Loucy (cell line): ENCODE measurements at regions not wholly inside any gene's neighbourhood (a gene's known extent, or its start where the extent isn't known, plus 50 kb on each side); places are given as distances from the start of the nearest gene placed in this dataset.

Experiments used
- H2AFZ ChIP-seq: fragments of 200-600 bp; sonication (generic); 2 replicates; pipeline ENCODE4 v1.6.0; 2016; ENCODE audit warnings: antibody characterized with exemption, mild to moderate bottlenecking, low read length, moderate library complexity
- H3F3A ChIP-seq: fragments of 200-600 bp; 2 replicates; pipeline ENCODE4 v1.6.0; 2016; ENCODE audit warnings: antibody characterized with exemption, low read depth, mild to moderate bottlenecking
- H3K27me3 ChIP-seq: fragments of 200-600 bp; sonication (generic); 2 replicates; pipeline ENCODE4 v1.6.1; 2014; ENCODE audit warnings: low read length, mild to moderate bottlenecking; ENCODE audit not compliant: insufficient read depth, poor library complexity, severe bottlenecking
- H3K36me3 ChIP-seq: fragments of 200-600 bp; sonication (generic); 2 replicates; pipeline ENCODE4 v1.6.1; 2016; ENCODE audit warnings: low read length; ENCODE audit not compliant: insufficient read depth
- H3K4me1 ChIP-seq: fragments of 200-600 bp; sonication (generic); 2 replicates; pipeline ENCODE4 v1.5.1; 2014; ENCODE audit warnings: low read length, mild to moderate bottlenecking; ENCODE audit not compliant: insufficient read depth, poor library complexity, severe bottlenecking
- H3K4me2 ChIP-seq: fragments of 200-600 bp; sonication (generic); 2 replicates; pipeline ENCODE4 v1.6.0; 2014; ENCODE audit warnings: antibody characterized with exemption, low read length, low read depth, mild to moderate bottlenecking; ENCODE audit not compliant: poor library complexity, severe bottlenecking
- H3K4me3 ChIP-seq: fragments of 200-600 bp; sonication (generic); 2 replicates; pipeline ENCODE4 v1.5.1; 2014; ENCODE audit warnings: low read length, mild to moderate bottlenecking, mixed read lengths; ENCODE audit not compliant: poor library complexity, severe bottlenecking
- H3K79me2 ChIP-seq: fragments of 200-600 bp; sonication (generic); 2 replicates; pipeline ENCODE4 v1.6.1; 2014; ENCODE audit warnings: low read length; ENCODE audit not compliant: insufficient read depth
- H3K9ac ChIP-seq: fragments of 200-600 bp; sonication (generic); 2 replicates; pipeline ENCODE4 v1.6.0; 2014; ENCODE audit warnings: mild to moderate bottlenecking, low read depth, low read length, moderate library complexity; ENCODE audit not compliant: poor library complexity, severe bottlenecking
- H3K9me2 ChIP-seq: fragments of 200-600 bp; sonication (generic); replicated peaks from 2 replicates; pipeline ENCODE4 v1.6.1; 2016; ENCODE audit warnings: low read depth, low read length, mixed read lengths
- H3K9me3 ChIP-seq: fragments of 200-600 bp; sonication (generic); 2 replicates; pipeline ENCODE4 v1.6.1; 2014; ENCODE audit warnings: mild to moderate bottlenecking, antibody characterized with exemption, low read length, low read depth; ENCODE audit not compliant: insufficient read depth
- H4K20me1 ChIP-seq: fragments of 200-600 bp; sonication (generic); 2 replicates; pipeline ENCODE4 v1.6.0; 2014; ENCODE audit warnings: antibody characterized with exemption, low read length, mild to moderate bottlenecking; ENCODE audit not compliant: insufficient read depth, poor library complexity, severe bottlenecking
- EZH2phosphoT487 ChIP-seq: fragments of 200-600 bp; IDR thresholded peaks from 2 replicates; pipeline ENCODE4 v1.6.1; 2018; ENCODE audit warnings: antibody characterized with exemption, mild to moderate bottlenecking, moderate library complexity, borderline replicate concordance
- TF ChIP-seq, protein P1 (sequence below): fragments of 200-600 bp; sonication (generic); conservative IDR thresholded peaks from 2 replicates; pipeline ENCODE4 v1.5.1; 2014; ENCODE audit warnings: mild to moderate bottlenecking, antibody characterized with exemption, low read length

GRCh38 chr3:34301313-34301712 lies 502.9 kb downstream of the PDCD6IP start:
- Histone ChIP-seq H2AFZ (no peak overlapping the region), H3K4me1 (no peaks in the 10 kb centered on the region), H3K9me2 (no peaks in the 10 kb centered on the region), H3F3A (no peaks in the 10 kb centered on the region), H3K9ac (no peak overlapping the region), H3K79me2 (no peaks in the 10 kb centered on the region), H3K27me3 (no peaks in the 10 kb centered on the region), H3K9me3 (no peaks in the 10 kb centered on the region), H3K36me3 (no peaks in the 10 kb centered on the region), H3K4me3 (no peak overlapping the region), H4K20me1 (no peaks in the 10 kb centered on the region), H3K4me2 (no peak overlapping the region)
- TF ChIP-seq, protein P1, sequence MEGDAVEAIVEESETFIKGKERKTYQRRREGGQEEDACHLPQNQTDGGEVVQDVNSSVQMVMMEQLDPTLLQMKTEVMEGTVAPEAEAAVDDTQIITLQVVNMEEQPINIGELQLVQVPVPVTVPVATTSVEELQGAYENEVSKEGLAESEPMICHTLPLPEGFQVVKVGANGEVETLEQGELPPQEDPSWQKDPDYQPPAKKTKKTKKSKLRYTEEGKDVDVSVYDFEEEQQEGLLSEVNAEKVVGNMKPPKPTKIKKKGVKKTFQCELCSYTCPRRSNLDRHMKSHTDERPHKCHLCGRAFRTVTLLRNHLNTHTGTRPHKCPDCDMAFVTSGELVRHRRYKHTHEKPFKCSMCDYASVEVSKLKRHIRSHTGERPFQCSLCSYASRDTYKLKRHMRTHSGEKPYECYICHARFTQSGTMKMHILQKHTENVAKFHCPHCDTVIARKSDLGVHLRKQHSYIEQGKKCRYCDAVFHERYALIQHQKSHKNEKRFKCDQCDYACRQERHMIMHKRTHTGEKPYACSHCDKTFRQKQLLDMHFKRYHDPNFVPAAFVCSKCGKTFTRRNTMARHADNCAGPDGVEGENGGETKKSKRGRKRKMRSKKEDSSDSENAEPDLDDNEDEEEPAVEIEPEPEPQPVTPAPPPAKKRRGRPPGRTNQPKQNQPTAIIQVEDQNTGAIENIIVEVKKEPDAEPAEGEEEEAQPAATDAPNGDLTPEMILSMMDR = no peak
- TF ChIP-seq EZH2phosphoT487 = no peak

- no peaks in the 10 kb centered on the region for H3K79me2 ChIP-seq
- TF ChIP-seq EZH2phosphoT487 = no peak
- TF ChIP-seq, protein P1 = no peak
- no peak overlapping the region for H3K4me3 ChIP-seq
- H3K36me3 ChIP-seq = no peaks in the 10 kb centered on the region
- H3F3A ChIP-seq = no peaks in the 10 kb centered on the region
- no peaks in the 10 kb centered on the region; the same call in 1 of the 2 replicates for H3K9me3 ChIP-seq
- H3K9me2 ChIP-seq = no peaks in the 10 kb centered on the region
- no peaks in the 10 kb centered on the region for H3K27me3 ChIP-seq
- H3K4me1 ChIP-seq = no peaks in the 10 kb centered on the region
- no peaks in the 10 kb centered on the region for H4K20me1 ChIP-seq
- no peak overlapping the region for H2AFZ ChIP-seq
- H3K4me2 ChIP-seq = no peak overlapping the region
- no peak overlapping the region for H3K9ac ChIP-seq
Measured at GRCh38 chr3:34305266-34305665, 506.8 kb downstream of the PDCD6IP start.

DNA sequence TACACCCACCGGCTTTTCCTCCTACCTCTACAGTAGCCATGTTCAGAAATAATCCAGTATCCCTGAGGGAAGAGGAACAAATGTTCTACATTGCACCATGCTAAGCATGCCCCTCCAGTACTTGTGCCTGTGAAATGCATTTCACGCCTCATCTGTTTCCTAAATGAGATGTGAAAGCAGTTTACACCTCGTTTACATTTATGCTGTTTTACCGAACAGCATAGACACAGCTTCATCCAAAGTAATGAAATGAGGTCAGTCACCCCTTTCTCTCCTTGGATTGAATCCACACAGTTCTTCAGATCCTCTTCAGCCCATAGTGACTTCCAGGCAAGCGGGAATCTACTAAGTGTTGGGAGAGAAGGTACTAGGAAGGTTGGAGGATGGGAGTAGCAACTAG lies 514.3 kb downstream of the PDCD6IP start:
- no peak overlapping the region for H2AFZ ChIP-seq
- no peak overlapping the region for H3K4me2 ChIP-seq
- no peaks in the 10 kb centered on the region for H3F3A ChIP-seq
- H3K36me3 ChIP-seq = no peaks in the 10 kb centered on the region
- no peaks in the 10 kb centered on the region for H3K4me1 ChIP-seq
- no peak overlapping the region for H3K9ac ChIP-seq
- H3K9me2 ChIP-seq = no peaks in the 10 kb centered on the region
- no peaks in the 10 kb centered on the region; the same call in 1 of the 2 replicates for H3K9me3 ChIP-seq
- H3K79me2 ChIP-seq = no peaks in the 10 kb centered on the region
- TF ChIP-seq, protein P1 = no peak
- no peak for TF ChIP-seq EZH2phosphoT487
- H4K20me1 ChIP-seq = no peaks in the 10 kb centered on the region
- no peak overlapping the region for H3K4me3 ChIP-seq
- H3K27me3 ChIP-seq = no peaks in the 10 kb centered on the region
